Midbrain (tissue), 1 donor: ENCODE measurements at regions not wholly inside any gene's neighbourhood (a gene's known extent, or its start where the extent isn't known, plus 50 kb on each side); places are given as distances from the start of the nearest gene placed in this dataset.

Experiments used
- DNase-seq: peaks from one replicate; lab custom pipeline; 2025; lab: John Stamatoyannopoulos, UW

DNA sequence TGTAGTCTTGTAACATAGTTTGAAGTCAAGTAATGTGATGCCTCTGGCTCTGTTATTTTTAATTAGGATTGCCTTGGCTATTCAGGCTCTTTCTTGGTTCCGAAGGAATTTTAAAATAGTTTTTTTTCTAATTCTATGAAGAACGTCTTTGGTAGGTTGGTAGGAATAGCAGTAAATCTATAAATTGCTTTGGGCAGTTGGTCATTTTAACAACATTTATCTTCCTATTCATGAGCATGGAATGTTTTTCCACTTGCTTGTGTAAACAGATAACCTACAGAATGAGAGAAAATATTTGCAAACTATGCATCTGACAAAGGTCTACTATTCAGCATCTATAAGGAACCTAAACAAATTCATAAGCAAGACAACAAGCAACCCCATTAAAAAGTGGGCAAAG lies 173.2 kb upstream of the TRPC7 start:
- DNase-seq: no peak

DNA sequence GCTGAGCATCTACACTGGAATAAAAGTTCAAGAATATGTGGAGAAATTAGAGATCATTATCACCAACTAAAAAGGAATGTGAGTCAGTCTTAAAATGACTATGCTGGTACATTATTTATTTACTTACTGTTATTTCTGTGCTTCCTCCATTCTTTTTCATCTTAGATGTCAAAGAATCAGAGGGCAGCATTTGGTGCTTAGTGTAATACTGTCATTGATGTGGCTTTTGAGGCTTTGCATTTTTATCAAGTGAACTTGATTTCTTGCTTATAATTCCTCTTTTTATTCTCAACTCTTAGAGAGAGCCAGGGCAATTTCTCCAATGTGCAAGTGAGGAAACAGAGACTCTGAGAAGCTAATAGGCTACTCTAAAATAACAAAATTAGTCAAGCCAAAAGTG lies 163.7 kb upstream of the TRPC7 start:
- DNase-seq: no peak

DNA sequence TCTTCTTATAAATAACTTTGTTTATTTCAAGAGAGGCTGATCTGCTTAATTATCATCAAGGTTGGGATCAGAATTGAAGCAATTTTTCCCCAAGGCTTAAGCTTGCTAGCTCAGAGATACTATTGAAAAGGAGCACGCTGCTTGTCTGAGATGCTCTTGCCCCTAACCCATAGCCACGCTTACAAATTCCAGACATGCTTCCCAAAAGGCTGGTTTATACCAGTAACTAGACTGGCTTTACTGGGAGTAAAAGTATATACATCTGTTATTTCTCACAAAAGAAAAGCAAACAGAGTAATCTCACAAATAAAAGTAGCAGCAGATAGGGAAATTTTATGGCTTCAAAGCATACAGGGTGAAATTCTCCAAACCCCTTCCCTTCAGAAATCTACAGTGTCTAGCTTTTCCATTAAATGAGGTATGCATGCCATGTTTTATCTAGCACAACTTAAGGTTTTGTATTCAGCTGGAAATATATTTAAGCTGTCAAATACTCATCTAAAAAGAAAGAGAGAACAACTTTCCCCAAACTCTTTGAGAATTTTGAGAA lies 163.2 kb upstream of the TRPC7 start:
- no peak for DNase-seq

DNA sequence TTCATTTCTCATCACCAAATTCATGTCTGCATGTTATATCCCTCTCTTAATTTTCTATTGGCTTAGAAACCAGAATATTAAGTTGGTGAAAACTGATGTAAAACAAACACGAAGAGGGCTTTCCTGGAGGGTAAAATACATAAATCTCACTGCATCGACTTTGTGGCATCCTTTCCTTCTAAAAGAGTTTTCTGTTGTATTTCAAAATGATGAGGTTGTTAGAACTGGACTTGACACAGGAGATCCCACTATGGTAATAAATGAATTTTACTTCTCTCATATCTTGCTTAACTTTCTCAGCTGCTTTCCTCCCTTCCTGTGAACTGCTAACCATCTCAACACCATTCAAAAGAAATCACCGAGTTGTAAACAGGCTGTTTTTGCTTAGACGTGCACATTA lies 162.0 kb upstream of the TRPC7 start:
- DNase-seq: no peak

DNA sequence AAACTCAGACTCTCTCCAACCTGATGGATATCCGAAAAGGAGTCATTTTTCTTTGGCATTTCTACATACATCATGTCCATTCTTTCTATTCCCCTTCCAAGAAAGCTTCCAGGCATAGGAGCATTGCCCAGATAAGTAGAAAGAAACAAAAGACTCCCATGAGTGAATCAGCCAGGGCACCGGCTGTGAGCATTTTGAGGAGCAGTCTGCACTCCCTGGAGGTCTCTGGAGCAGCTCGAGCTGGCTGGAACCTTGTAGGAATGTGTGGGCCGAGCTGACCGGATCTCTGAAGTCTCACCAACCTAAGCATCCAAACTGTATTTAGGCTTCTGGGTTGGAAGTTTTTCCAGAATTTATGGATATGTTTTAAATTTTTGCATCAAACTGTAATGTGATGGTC lies 161.4 kb upstream of the TRPC7 start:
- DNase-seq: no peak

DNA sequence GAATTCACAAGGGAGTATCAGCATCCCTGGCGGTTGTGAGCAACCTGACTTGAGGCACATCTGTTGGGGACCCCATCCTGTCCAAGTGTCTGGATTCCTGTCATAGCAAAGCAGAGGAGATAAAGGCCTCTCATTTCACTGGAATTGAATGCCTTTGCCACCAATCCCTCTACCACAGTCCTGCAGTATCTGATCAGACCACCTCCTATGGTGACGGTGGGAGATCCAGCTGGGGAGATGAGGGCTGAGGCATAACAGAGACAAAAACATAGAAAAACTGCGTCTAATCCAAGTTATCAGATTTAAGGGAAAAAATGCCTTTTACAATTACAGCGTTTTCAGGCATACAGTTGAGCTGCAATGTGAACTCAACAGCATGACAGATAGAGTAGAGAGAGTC lies 160.7 kb upstream of the TRPC7 start:
- no peak for DNase-seq

DNA sequence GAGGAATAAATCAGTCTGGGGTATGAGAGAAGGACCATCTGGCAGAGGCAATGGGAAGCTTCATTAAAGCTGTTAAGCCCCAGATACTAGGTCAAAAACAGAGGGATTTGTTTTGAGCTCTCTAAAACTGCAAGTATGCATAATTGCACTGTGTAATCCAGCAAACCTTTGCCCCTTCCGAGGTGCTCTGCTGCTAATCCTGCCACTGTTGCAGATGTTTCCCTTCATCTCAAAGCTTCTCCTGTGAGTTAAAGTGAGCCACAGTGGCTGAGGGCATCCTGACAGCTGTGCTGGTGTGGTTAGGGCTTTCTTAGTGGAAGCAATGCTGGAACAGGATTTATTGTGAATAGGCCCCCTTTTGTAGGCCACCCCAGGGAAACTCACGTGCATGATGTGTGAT lies 160.3 kb upstream of the TRPC7 start:
- no peak for DNase-seq

DNA sequence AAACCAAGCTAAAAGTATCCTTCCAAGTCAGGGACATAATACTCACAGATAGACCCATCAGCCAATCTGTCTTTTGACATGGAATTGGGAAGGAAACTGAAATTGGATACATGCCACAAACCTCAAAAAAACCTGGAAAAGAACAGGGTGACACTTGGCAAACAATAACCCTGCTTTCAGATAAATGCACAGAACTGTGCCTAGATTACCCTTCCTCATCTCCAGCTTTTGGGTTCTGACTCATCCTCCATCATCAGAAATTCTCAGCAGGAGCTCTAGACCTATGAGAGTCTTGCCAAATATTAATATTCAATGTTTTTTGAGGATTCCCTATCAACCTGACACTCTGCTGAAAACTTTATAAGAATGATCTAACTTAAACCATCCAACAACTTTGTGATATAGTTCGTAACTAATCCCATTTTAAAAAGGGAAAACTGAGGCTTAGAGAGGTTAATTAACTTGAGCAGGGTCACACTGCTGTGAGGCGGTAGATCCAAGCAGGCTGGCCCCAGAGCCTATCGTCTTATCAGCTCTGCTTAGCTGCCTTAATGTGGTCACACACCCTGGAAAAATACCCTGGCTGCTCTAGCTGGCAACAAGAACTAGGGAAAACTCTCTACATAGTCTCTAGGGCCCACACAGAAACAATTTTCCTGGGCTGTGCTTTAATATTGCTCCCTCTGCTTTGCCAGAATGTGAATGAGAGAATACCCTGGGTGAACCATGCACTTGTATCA lies 157.0 kb upstream of the TRPC7 start:
- no peak for DNase-seq

DNA sequence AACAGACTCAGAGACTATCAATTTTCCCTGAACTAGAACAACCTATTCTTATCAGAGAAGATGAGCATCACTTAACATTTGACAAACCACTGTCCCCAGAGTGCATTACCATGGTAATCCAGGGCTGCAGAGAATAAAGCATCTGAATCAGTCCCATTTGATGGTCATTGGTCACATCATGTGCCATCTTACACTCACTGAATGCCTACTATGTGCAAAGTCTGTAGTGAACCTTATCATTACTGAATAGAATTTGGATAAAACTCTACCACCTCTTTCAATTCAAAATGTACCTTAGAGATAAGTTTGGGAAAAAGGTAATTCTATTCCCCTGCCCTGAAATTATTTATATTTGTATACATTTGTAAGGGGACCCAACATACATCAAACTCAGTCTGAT lies 156.4 kb upstream of the TRPC7 start:
- no peak for DNase-seq

DNA sequence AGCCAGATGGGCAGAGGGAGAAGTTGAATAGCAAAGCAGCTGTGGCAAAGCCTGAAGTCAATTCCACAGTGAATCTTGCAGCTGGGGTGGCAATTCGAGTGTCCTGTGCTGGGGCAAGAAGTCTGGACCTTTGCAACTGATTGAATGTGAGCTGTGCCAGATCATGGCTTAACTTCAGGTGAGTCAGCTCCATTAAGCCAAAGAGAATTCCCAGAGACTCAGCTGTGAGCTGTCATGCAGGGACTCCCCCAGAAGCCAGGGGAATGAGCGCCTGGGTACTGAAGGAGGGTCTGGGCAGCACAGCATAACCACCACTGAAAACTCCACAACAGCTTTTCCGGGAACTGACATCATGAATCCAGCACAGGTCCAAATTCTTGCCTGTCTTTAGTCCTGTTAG lies 153.5 kb upstream of the TRPC7 start:
- no peak for DNase-seq

DNA sequence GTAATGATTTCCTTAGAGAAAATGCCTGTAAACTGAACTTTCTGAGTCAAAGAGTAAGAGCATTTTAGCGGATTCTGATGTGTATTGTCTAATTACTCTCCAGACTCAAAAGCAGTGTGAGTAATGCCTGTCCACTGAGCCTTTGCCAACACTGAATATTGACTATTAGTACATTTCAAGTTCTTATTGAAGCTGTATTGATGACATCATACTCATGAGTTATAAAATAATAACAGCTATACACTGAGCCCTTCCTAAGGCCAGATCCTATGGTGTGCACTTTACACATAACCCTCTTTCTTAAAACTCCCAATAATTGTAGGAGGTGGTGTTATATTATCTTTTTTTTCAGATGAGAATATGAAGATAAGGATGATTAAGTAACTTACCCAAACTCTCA lies 152.8 kb upstream of the TRPC7 start:
- DNase-seq: no peak

DNA sequence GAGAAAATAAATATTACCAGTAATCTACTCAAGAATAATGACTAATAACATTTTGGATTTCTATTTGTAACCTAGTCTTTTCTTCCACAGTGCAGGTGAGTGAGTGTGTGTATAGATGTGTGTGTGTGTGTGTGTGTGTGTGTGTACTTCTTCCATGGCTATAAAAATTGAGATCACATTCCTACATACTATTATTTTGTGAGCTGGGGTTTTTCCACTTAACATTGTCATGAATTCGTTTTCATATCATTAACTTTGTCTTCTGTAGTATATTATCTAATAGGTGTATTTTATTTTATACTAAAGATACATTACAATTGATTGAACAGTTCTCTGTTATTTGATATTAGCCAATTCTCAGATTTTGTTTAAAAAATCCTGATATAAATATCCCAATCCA lies 152.4 kb upstream of the TRPC7 start:
- DNase-seq: no peak

DNA sequence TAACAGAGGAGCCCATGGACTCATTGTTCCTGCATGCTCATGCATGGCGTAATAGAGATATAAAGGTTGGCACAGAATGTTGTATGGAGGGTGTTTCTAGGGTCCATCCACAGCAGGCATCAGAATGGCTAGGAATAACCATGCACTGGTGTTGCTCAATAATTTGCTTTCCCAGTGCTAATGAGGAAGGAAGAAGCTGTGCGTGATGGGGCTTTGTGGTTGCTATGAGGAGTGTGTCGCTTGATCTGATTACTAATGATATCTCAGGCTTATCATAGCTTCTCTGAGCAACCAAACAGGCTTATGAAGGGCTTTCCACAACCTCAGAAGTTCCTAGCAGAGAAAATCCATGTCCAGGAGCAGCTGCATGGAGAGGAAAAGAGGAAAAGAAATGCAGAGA lies 151.3 kb upstream of the TRPC7 start:
- no peak for DNase-seq

DNA sequence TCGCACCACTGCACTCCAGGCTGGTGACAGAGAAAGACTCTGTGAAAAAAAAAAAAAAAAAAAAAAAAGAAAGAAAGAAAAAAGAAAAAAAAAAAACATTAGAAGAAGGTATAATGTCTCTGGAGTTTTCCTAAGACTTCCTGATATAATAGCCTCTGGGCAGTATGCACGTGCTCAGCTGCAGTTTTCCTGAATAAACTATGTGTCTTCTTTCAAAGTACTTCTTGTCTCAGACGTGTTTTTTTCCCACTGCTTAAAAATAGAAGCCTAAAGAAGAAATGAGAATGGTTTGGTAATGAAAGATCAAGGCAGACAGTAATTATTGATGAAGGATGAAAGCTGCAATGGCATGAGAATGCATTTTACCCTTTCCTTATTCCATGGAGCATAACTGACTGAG lies 148.1 kb upstream of the TRPC7 start:
- DNase-seq: no peak

DNA sequence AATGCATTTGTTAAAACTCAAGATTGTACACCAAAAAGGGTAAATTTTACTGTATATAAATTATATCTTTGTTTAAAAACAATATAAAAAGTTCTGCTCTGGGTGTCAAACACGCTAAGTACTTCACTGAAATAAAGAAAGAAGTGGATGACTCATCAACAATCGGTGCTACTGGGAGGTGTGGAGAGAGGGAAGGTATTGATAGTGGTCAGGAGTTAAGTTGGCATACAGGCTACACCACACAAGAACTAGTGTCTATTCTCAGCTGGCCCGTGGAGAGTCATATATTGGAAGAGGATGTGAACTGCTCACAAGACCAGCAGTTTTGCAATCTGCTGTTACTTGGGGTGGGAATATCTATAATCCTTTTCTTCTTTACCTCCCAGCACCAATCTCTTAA lies 145.7 kb upstream of the TRPC7 start:
- no peak for DNase-seq

DNA sequence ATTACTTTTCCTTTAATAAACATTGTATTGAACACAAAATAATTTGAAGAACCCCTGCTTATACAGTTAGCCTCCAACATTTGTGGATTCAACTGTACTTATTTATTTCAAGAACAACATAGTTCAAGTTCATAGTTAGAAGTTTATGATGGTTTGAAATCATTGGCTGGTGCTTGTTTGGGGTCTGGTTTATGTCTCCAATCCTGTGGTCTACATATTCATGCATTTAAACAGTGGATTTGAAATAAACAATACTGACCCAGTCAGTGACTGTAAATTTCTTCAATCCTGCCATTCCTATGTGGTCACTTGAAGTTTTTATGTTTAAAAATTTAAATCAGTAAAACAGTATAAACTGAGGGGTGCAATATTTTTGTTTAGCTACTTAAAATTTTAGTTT lies 145.1 kb upstream of the TRPC7 start:
- DNase-seq: no peak

DNA sequence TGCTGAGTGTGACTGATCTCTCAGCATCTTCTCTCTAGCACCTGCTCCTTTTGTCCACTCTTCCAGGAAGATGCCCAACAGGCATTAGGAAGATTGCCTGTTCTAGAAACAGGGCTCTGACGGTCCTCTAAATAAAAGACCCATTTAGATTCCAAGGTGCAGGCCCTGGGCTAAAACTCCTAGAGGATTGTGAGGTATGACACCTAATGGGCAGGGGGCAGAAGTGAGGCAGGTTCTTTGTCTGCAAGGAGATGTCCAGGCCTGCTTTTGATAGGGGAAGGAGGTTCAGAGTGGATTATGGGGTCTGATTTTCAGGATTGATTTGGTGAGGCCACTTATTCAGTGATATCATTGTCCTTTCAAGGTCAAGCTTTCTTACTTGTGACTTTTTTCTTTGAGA lies 140.8 kb upstream of the TRPC7 start:
- no peak for DNase-seq

DNA sequence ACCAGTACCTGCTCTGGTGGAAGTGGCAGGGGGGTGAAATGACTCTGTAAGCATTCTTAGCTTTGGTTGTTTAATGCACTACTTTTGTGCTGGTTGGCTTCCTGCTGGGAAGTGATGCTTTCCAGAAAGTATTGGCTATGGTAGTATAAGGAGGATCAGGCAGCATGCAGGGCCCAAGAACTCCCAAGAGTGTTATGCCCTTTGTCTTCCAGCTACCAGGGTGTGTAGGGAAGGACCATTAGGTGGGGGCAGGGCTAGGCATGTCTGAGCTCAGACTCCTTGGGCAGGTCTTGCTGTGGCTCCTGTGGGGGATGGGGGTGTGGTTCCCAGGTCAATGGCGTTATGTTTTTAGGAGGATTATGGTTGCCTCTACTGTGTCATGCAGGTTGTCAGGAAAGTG lies 135.8 kb upstream of the TRPC7 start:
- DNase-seq: no peak

DNA sequence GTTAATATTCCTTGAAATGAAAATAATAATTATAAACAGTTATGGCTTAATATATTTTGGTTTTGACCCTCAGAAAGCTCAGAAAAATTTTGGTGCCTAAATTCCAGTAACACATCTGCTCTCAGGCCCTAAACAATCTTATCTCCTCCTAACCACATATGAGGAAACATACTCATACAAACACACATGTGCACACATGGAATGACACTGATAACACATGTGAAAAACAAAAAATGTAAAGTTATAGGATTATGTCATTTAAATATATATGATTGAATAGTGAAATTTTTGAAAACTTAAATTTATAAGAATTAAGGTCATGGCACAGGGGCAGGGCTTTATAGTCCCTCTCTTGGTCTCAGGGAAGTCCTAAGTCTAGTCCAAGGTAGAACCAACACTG lies 127.2 kb upstream of the TRPC7 start:
- DNase-seq: no peak

DNA sequence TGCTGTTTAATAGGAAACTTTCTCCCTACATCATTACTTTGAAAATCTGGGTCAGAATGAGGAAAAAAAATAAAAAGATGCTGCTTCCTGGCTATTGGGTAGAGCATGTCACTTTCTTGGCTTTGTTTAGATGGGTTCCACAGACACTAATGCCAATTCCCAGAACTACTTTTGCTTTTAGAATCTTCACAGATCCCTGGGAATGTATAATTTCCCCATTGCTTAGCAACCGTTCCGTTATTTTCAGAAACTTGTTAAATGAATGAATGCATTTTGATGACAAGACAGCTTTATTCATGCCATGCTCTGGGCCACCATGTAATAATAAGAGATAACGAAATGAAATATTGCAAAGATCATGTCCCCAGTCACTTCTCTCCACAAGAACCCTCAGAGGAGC lies 126.5 kb upstream of the TRPC7 start:
- no peak for DNase-seq

DNA sequence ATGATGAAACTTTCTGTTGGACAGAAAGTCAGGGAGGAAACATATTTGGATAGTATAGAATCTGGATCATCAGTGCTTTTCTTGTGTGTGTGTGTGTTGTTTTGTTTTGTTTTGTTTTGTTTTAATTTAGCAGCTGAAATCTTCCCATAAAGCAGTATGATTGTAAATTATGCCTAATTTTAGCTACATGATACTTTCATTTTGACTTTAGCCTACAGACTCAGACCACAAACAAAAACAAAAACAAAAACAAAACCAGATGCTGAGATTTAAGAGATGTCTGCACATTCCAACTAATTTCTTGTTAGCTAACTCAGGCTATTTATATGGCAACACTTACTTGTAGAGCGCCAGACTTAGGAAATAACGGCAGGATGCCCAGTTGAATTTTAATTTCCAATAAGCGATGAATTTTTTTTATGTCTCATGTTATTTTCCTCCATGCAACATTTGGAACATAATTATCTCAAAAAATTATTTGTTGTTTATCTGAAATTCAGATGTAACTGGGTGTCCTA lies 119.5 kb upstream of the TRPC7 start:
- no peak for DNase-seq

DNA sequence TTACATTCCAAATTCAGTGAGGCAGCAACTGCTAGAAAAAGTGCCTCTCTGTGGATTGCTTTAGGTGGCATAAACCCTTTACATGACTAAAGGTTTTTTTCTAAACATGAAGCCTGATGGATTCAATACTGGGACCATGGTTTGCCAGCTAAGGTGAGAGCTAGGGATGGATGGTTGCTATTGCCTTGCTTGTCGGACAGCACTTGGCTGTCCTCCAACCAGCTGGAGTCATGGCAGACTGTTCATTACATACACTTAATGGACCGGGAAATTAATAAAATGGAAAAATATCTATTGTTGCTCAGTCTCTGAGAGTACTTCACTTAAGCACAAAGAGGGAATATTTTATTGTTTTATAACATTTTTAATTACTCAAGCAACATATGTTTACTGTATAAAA lies 116.9 kb upstream of the TRPC7 start:
- no peak for DNase-seq

DNA sequence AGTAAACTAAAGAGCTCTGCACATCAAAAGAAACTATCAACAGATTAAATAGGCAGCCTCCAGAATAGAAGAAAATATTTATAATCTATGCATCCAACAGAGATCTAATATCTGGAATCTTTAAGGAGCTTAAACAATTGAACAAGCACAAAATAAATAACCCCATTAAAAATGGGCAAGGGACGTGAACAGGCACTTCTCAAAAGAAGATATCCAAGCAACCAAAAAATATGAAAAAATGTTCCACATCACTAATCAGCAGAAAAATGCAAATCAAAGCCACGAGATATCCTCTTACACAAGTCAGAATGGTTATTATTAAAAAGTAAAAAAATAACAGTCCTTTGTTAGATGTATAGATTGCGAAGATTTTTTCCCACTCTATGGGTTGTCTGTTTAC lies 109.1 kb upstream of the TRPC7 start:
- DNase-seq: no peak

DNA sequence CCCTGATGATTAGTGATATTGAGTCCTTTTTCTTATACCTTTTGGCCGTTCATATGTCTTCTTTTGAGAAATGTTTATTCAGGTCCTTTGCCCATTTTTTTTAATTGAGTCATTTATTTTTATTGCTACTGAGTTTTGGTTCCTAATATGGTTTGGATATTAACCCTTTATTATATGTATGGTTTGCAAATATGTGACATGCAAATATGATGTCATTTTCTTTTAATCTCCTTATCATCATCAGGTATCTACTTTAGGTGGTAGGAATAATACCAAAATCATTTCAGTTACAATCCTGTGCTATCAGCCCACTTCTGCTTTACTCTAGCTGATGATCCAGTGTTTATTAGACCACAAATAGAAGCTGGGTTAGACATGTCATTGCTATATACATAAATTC lies 102.3 kb upstream of the TRPC7 start:
- no peak for DNase-seq
